MCF 10A (cell line): ENCODE measurements at regions not wholly inside any gene's neighbourhood (a gene's known extent, or its start where the extent isn't known, plus 50 kb on each side); places are given as distances from the start of the nearest gene placed in this dataset.

ENCODE experiments used
- BruUV-seq: library from RNA; stranded (reverse); fragments of 400-500 nt; replicated peaks from 2 replicates; lab custom pipeline; 2021; lab: Mats Ljungman, UMichigan
- CTCF ChIA-PET: fragments of 300-600 bp; sonication (Branson Sonifier 250); formaldehyde crosslinking; extraction: SDS; loops from one replicate; lab custom pipeline; 2021; ENCODE audit warnings: antibody characterized with exemption, inconsistent platforms; lab: Yijun Ruan, JAX
- POLR2A ChIA-PET: fragments of 300-600, 350-650 bp; sonication (Branson Sonifier 250); formaldehyde crosslinking; extraction: SDS; loops from one replicate; lab custom pipeline; 2020; ENCODE audit warnings: antibody characterized with exemption, inconsistent platforms; lab: Yijun Ruan, JAX
- DNase-seq: peaks from one replicate; pipeline ENCODE4 v3.0.0-alpha.2; 2018; ENCODE audit not compliant: unreplicated experiment
- H3K27ac Mint-ChIP-seq: one replicate; pipeline ENCODE4 v1.8.0; 2022; ENCODE audit warnings: mild to moderate bottlenecking, low read depth, mixed read lengths; ENCODE audit not compliant: unreplicated experiment
- H3K27me3 Mint-ChIP-seq: one replicate; pipeline ENCODE4 v1.8.0; 2022; ENCODE audit warnings: mixed read lengths; ENCODE audit not compliant: insufficient read depth, unreplicated experiment
- H3K36me3 Mint-ChIP-seq: one replicate; pipeline ENCODE4 v1.8.0; 2022; ENCODE audit warnings: mild to moderate bottlenecking, moderate library complexity, mixed read lengths; ENCODE audit not compliant: insufficient read depth, unreplicated experiment
- H3K4me1 Mint-ChIP-seq: one replicate; pipeline ENCODE4 v1.8.0; 2022; ENCODE audit warnings: mixed read lengths; ENCODE audit not compliant: insufficient read depth, unreplicated experiment
- H3K4me3 Mint-ChIP-seq: one replicate; pipeline ENCODE4 v1.8.0; 2022; ENCODE audit warnings: mild to moderate bottlenecking, moderate library complexity, mixed read lengths; ENCODE audit not compliant: unreplicated experiment
- H3K9me3 Mint-ChIP-seq: one replicate; pipeline ENCODE4 v1.8.0; 2022; ENCODE audit warnings: mixed read lengths; ENCODE audit not compliant: unreplicated experiment
- CTCF ChIP-seq: fragments of 200-600 bp; IDR thresholded peaks from one replicate; pipeline ENCODE4 v1.8.0; 2022; ENCODE audit warnings: antibody characterized with exemption, mild to moderate bottlenecking; ENCODE audit not compliant: unreplicated experiment
- intact Hi-C: fragments of 100-400 bp; cut with micrococcal nuclease; formaldehyde crosslinking; loops from 2 replicates; pipeline ENCODE4 v1.14.1; 2022

- BruUV-seq = no TSS peak
- no peak overlapping the region for H3K4me3 Mint-ChIP-seq
Observed at GRCh38 chr9:109906766-109907382, 126.9 kb downstream of the PALM2AKAP2 start.

GRCh38 chr9:109907400-109907799 lies 127.4 kb downstream of the PALM2AKAP2 start:
- H3K36me3 Mint-ChIP-seq = no peaks in the 10 kb centered on the region
- no peaks in the 10 kb centered on the region for H3K9me3 Mint-ChIP-seq
- POLR2A ChIA-PET = interaction anchor here (0.6 to 1.2 kb wide), 2 partner anchors 144 to 310 kb away, joined by 3 read pairs; no protein-coding TSS in a partner anchor
- no peak for DNase-seq
- CTCF ChIA-PET = interaction anchor here (0.7 to 9.8 kb wide), 6 partner anchors 25 to 242 kb away, joined by 3 to 206 read pairs (median 4); no protein-coding TSS in a partner anchor
- peaks cover 6% of the 10 kb centered on the region for H3K4me1 Mint-ChIP-seq
- intact Hi-C loops = loop anchor here (10.0 kb wide), 1 partner anchor 717 kb away; no protein-coding TSS in a partner anchor
- no peak overlapping the region for H3K4me3 Mint-ChIP-seq
- no TSS peak for BruUV-seq
- no peak for TF ChIP-seq CTCF
- H3K27ac Mint-ChIP-seq = no peak overlapping the region
- no peaks in the 10 kb centered on the region for H3K27me3 Mint-ChIP-seq

More at GRCh38 chr9:109906766-109907382, 126.9 kb downstream of the PALM2AKAP2 start:
- ChIA-PET POLR2A (no interaction called here), CTCF (interaction anchor here (0.6 to 9.8 kb wide), 8 partner anchors 24 to 760 kb away, joined by 3 to 206 read pairs (median 3); no protein-coding TSS in a partner anchor)
- Mint-ChIP-seq H3K4me1 (peaks cover 6% of the 10 kb centered on the region), H3K9me3 (no peaks in the 10 kb centered on the region), H3K27me3 (no peaks in the 10 kb centered on the region), H3K27ac (no peak overlapping the region), H3K36me3 (no peaks in the 10 kb centered on the region)
- intact Hi-C loops = loop anchor here (10.0 kb wide), 1 partner anchor 718 kb away; no protein-coding TSS in a partner anchor
- TF ChIP-seq CTCF = no peak
- no peak for DNase-seq

DNA sequence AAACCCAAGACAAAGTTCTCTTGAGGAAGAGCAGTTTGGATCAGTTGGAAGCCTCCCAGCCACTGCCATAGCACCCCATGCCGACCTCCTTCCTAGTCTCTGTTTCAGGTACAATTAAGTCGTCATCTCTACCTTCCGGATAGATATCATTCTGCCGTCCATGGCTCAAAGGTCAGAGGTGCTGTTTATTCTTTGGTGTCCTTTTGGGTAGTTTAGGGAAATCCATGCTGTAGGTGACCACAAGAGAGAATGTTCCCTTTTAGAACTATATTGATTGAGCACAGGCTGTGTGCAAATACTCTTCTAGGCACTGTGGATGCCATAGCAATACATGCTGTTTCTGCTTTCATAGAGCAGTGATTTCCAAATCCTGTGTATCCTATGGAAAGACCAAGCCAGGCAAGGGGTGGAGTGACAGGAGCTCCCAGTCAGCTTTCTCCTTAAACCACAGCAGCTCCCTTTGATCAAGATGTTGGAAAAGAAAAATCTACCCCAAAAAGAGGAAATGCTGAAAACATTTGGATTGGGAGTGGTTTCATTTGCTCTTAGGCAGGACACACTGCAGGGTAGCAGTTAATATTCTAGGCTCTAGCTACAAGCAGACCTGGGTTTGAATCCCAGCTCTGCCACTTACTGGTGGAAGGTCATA lies 127.9 kb downstream of the PALM2AKAP2 start:
- CTCF ChIA-PET = interaction anchor here (1.3 to 9.8 kb wide), 3 partner anchors 25 to 242 kb away, joined by 3 to 206 read pairs (median 146); no protein-coding TSS in a partner anchor
- H3K27me3 Mint-ChIP-seq = no peaks in the 10 kb centered on the region

More for the DNA sequence above, 127.9 kb downstream of the PALM2AKAP2 start:
- no TSS peak for BruUV-seq
- intact Hi-C loops = loop anchor here (10.0 kb wide), 1 partner anchor 717 kb away; no protein-coding TSS in a partner anchor
- no peak overlapping the region for H3K4me3 Mint-ChIP-seq
- peaks cover 6% of the 10 kb centered on the region for H3K4me1 Mint-ChIP-seq
- no peak for TF ChIP-seq CTCF
- no peaks in the 10 kb centered on the region for H3K36me3 Mint-ChIP-seq
- POLR2A ChIA-PET = interaction anchor here (0.6 to 1.2 kb wide), 2 partner anchors 143 to 311 kb away, joined by 3 read pairs; no protein-coding TSS in a partner anchor
- no peak for DNase-seq
- no peak overlapping the region for H3K27ac Mint-ChIP-seq
- no peaks in the 10 kb centered on the region for H3K9me3 Mint-ChIP-seq
